ENCODE measurements at regions not wholly inside any gene's neighbourhood (a gene's known extent, or its start where the extent isn't known, plus 50 kb on each side); places are given as distances from the start of the nearest gene placed in this dataset.

DNA sequence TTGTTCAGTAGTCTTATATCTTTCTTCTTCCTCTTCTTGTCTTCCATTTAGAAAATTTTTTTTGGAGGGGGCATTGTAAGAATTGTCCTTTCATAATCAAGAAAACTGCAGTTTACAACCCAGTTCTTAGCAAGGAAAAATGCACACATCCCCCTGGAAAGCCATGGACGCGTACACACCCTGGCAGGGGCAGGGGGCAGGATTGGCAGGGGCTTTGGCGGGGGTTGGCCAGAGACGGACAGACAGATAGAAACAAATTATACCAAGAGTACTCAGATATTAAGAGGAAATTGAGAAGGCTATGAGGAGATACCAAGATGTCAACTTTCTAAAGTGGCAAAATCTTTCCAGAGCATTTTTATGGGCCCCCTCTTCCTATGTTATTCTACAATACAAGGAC is 322.5 kb upstream of the CPXCR1 start:
- no peak for DNase-seq

GRCh38 chrX:88425739-88426138 is 321.3 kb upstream of the CPXCR1 start:
- DNase-seq = no peak

DNA sequence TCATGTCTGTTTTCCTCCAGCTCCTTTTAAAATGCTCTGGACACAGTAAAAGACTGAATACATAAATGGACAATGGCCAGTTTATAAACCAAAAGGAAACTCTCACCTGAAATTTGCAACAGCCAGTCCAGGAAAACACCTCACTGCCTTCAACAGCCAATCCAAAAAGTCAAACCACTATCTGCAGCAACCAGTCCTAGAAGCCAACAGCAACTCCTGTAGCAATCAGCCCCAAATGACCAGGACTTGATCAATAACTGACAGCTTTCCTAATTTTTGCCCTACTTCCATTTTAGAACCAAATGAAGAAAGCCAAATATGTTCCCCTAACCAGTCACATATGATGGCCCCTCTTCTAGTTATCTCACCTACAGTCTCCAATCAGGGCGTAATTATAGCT is 309.5 kb upstream of the CPXCR1 start:
- DNase-seq = no peak

DNA sequence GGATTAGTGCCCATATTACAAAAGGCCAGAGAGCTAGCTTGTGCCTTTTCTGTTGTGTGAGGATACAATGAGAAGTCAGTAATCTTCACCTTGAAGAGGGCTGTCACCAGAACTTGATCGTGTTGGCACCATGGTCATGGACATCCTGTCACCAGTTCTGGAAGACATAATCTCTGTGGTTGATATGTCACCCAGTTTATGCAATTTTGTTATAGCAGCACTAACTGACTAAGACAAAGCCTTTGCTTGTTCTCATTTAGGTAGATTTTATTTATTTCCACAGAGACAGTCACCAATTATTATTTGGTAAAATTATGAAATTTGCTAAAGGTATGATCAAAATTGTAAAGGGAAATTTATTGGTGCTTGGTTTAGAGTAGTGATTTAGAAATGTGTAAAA is 308.8 kb upstream of the CPXCR1 start:
- no peak for DNase-seq

GRCh38 chrX:88439935-88440334 is 307.1 kb upstream of the CPXCR1 start:
- DNase-seq = no peak

Data from stimulated activated CD4-positive, alpha-beta T cell treated with anti-CD3 and anti-CD28 coated beads, Interleukin-4, amount 100 ng/mL, for 1 hour (primary cell).